GM10248 (cell line): ENCODE measurements at regions not wholly inside any gene's neighbourhood (a gene's known extent, or its start where the extent isn't known, plus 50 kb on each side); places are given as distances from the start of the nearest gene placed in this dataset.

Experiments used
- CTCF ChIA-PET: fragments of 300-600 bp; sonication (Branson Sonifier 250); formaldehyde crosslinking; extraction: SDS; loops from one replicate; lab custom pipeline; 2021; ENCODE audit warnings: antibody characterized with exemption; lab: Yijun Ruan, JAX
- POLR2A ChIA-PET: fragments of 350-650 bp; sonication (Branson Sonifier 250); formaldehyde crosslinking; extraction: SDS; loops from one replicate; lab custom pipeline; 2020; ENCODE audit warnings: antibody characterized with exemption; lab: Yijun Ruan, JAX
- DNase-seq: peaks from one replicate; pipeline ENCODE4 v3.0.0; 2012; ENCODE audit errors: extremely low spot score
- TF ChIP-seq, protein P1 (sequence below): IDR thresholded peaks from 2 replicates; pipeline ENCODE4 v1.5.1; 2012; ENCODE audit warnings: mild to moderate bottlenecking, low read depth; ENCODE audit errors: extremely low read depth, missing control alignments, control extremely low read depth

DNA sequence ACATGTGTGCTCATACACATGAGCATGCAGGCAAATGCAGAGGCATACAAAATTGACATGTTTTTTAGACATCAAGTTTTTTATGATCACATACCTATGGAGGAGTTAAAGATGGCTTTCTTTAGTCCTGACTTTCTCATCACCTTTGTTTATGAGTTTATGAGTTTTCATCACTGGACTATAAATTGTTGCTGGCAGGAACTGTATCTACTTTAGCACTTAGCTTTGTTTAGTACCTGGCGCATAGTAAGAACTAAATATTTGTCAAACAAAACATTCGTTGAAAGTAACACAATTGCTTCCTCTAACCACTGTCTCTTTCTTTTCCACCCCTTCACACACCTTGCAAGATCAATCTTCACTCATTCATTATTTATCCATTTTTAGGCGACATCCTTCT, 182.6 kb downstream of the SUCNR1 start:
- TF ChIP-seq, protein P1, sequence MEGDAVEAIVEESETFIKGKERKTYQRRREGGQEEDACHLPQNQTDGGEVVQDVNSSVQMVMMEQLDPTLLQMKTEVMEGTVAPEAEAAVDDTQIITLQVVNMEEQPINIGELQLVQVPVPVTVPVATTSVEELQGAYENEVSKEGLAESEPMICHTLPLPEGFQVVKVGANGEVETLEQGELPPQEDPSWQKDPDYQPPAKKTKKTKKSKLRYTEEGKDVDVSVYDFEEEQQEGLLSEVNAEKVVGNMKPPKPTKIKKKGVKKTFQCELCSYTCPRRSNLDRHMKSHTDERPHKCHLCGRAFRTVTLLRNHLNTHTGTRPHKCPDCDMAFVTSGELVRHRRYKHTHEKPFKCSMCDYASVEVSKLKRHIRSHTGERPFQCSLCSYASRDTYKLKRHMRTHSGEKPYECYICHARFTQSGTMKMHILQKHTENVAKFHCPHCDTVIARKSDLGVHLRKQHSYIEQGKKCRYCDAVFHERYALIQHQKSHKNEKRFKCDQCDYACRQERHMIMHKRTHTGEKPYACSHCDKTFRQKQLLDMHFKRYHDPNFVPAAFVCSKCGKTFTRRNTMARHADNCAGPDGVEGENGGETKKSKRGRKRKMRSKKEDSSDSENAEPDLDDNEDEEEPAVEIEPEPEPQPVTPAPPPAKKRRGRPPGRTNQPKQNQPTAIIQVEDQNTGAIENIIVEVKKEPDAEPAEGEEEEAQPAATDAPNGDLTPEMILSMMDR, result no peak
- POLR2A ChIA-PET, result no interaction called here
- CTCF ChIA-PET, result interaction anchor here (0.8 to 2.4 kb wide), 3 partner anchors 10 to 15 kb away, joined by 3 to 7 read pairs (median 4); no protein-coding TSS in a partner anchor
- no peak for DNase-seq

DNA sequence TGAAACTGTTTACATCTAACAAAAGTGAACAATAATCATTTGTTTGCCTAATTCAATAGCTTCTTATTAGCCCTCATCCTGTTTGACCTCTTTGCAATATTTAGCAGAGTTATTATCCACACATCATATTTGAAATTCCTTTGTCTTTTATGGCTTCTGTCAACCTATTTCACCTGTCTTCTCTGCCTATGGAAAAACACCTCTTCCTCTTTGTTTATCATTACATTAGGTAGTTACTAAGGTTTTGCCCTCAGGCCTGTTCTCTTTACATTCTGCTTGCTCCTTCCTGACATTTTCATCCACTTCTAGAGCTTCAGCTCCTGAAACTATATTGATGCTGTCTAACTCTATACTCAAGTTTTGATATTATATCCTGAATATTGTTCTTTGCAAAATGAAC, 183.0 kb downstream of the SUCNR1 start:
- TF ChIP-seq, protein P1, result no peak
- CTCF ChIA-PET, result interaction anchor here (0.8 to 2.4 kb wide), 3 partner anchors 10 to 15 kb away, joined by 3 to 7 read pairs (median 4); no protein-coding TSS in a partner anchor

DNA sequence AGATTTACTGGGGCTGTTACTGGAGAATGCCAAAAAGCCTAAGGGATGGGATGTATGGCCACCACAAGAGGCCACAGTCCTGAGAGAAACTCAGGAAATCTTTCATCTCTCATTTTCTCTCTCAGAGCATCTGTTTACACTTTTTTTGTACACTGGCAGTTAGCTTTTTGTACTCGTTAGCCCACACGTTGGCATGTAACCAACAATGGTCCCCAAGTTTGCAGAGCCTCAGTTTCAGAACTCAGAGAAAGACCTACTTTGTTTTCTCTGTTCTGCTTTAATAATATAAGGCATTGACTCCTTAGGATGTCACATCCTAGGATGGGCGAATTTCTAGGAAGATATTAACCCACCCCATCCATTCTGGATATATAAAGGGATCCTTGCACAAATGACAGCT, 183.5 kb downstream of the SUCNR1 start:
- CTCF ChIA-PET, result interaction anchor here (2.4 kb wide), 1 partner anchor 11 kb away, joined by 7 read pairs; no protein-coding TSS in a partner anchor
- POLR2A ChIA-PET, result no interaction called here

More for the DNA sequence above, 183.0 kb downstream of the SUCNR1 start:
- no peak for DNase-seq
- POLR2A ChIA-PET, result no interaction called here

DNA sequence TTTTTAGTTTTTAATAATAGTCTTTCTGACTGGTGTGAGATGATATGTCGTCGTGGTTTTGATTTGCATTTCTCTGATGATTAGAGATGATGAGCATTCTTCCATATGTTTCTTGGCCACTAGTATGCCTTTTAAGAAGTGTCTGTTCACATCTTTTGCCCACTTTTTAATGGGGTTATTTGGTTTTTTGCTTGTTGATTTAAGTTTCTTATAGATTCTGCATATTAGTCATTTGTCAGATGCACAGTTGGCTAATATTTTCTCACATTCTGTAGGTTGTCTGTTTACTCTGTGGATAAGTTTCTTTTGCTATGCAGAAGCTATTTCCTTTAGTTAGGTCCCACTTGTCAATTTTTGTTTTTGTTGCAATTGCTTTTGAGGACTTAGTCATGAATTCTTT, 185.4 kb downstream of the SUCNR1 start:
- CTCF ChIA-PET, result no interaction called here
- POLR2A ChIA-PET, result no interaction called here
- TF ChIP-seq, protein P1, result no peak

More for the DNA sequence above, 183.5 kb downstream of the SUCNR1 start:
- DNase-seq, result no peak
- TF ChIP-seq, protein P1, result no peak

DNA sequence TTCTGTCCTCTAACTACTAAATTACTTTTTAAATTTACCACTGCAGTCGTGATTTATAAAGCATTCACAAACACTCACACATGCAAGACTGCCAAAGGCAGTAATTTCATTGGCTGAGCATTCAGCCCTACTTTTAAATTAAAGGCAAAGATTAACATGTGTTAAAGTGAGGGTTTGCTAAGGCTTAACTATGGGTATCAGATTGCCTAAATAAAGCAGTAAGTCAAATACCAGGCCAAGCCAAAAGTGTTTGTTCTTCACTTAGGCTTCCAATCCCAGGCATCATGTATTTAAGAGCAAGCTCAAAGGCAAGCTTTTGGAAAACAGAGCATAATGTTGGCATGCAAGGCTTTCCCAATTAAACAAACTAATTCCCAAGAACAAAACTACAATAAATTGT, 187.3 kb downstream of the SUCNR1 start:
- ChIA-PET POLR2A (no interaction called here), CTCF (no interaction called here)
- no peak for DNase-seq
- TF ChIP-seq, protein P1, result no peak

More for the DNA sequence above, 185.4 kb downstream of the SUCNR1 start:
- DNase-seq, result no peak

DNA sequence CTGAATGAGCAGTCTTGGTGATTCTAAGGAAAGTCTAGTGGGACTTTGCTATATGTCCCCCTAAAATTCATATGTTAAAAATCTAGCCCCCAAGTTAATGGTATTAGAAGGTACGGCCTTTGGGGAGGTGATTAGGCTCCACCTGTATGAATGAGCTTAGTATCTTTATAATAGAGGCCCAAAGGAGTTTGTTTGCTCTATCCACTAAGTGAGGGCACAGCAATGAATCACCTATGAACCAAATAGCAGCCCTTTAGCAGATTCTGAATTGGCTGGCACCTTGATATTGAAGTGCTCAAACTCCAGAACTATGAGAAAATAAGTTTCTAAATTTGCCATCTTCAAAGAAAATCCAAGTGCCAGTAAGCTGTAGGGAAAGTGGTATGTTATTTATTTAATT, 187.9 kb downstream of the SUCNR1 start:
- TF ChIP-seq, protein P1, result no peak
- no peak for DNase-seq
- POLR2A ChIA-PET, result no interaction called here
- CTCF ChIA-PET, result interaction anchor here (0.8 to 1.3 kb wide), 3 partner anchors 10 to 15 kb away, joined by 3 to 4 read pairs (median 3); no protein-coding TSS in a partner anchor

DNA sequence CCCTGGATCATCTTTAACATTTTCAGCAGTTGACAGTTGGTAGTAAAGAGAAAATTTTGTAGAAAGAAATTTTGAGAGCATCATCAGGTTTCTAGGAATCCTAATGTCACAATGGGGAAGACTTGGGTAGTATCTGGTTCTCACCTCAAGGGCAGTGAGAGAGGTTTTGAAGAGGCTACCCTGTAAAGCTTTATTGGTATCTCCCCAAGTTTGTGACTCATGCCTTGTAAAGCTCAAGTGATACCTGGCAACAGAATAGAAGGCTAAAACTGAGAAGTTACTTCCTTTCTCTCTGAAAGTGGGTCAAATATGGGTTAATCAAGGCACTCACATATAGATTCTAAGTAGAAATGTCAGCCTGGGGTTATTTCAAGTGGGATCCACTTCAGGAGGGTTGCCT, 196.4 kb downstream of the SUCNR1 start:
- TF ChIP-seq, protein P1, result no peak
- no peak for DNase-seq
- ChIA-PET CTCF (interaction anchor here (1.7 to 2.0 kb wide), 2 partner anchors 25 to 38 kb away, joined by 3 to 4 read pairs; no protein-coding TSS in a partner anchor), POLR2A (no interaction called here)
